GM19238 (cell line): ENCODE measurements at regions not wholly inside any gene's neighbourhood (a gene's known extent, or its start where the extent isn't known, plus 50 kb on each side); places are given as distances from the start of the nearest gene placed in this dataset.

Experiments used
- DNase-seq: peaks from one replicate; pipeline ENCODE4 v3.0.0; 2011; ENCODE audit warnings: low spot score; ENCODE audit not compliant: insufficient read length

- DNase-seq = no peak
Measured at GRCh38 chr6:163679753-163680152, 265.2 kb downstream of the QKI start.

- DNase-seq = no peak
Measured at GRCh38 chr6:163679012-163679660, 264.6 kb downstream of the QKI start.

GRCh38 chr6:163675611-163676010 is 261.1 kb downstream of the QKI start:
- DNase-seq = no peak

GRCh38 chr6:163672710-163673109 is 258.2 kb downstream of the QKI start:
- no peak for DNase-seq

- DNase-seq = no peak
Measured at GRCh38 chr6:163671791-163672190, 257.3 kb downstream of the QKI start.

- DNase-seq = no peak
Measured at GRCh38 chr6:163671355-163671754, 256.8 kb downstream of the QKI start.

- no peak for DNase-seq
Measured at GRCh38 chr6:163670336-163670735, 255.8 kb downstream of the QKI start.

- no peak for DNase-seq
Measured at GRCh38 chr6:163668061-163668426, 253.5 kb downstream of the QKI start.

- DNase-seq = peak; percentile 78
Measured at GRCh38 chr6:163667372-163668060, 253.0 kb downstream of the QKI start.

- no peak for DNase-seq
Measured at GRCh38 chr6:163665464-163665863, 250.9 kb downstream of the QKI start.

GRCh38 chr6:163663575-163663974 is 249.1 kb downstream of the QKI start:
- DNase-seq = no peak

GRCh38 chr6:163662604-163663225 is 248.2 kb downstream of the QKI start:
- DNase-seq = no peak

- DNase-seq = peak; percentile 37
Measured at GRCh38 chr6:163661272-163661671, 246.8 kb downstream of the QKI start.

- DNase-seq = no peak
Measured at GRCh38 chr6:163659803-163660202, 245.3 kb downstream of the QKI start.

- DNase-seq = no peak
Measured at GRCh38 chr6:163655217-163656121, 241.0 kb downstream of the QKI start.

- DNase-seq = no peak
Measured at GRCh38 chr6:163651915-163652668, 237.6 kb downstream of the QKI start.

- DNase-seq = no peak
Measured at GRCh38 chr6:163651426-163651825, 236.9 kb downstream of the QKI start.

GRCh38 chr6:163648868-163649267 is 234.3 kb downstream of the QKI start:
- no peak for DNase-seq

- DNase-seq = no peak
Measured at GRCh38 chr6:163647624-163648023, 233.1 kb downstream of the QKI start.

GRCh38 chr6:163646866-163647265 is 232.3 kb downstream of the QKI start:
- no peak for DNase-seq

GRCh38 chr6:163646133-163646532 is 231.6 kb downstream of the QKI start:
- no peak for DNase-seq
